Fibroblast of skin of left biceps (primary cell): ENCODE measurements at regions not wholly inside any gene's neighbourhood (a gene's known extent, or its start where the extent isn't known, plus 50 kb on each side); places are given as distances from the start of the nearest gene placed in this dataset.

ENCODE experiments used
- DNase-seq, 2 experiments: peaks; one replicate each; pipeline ENCODE4 v3.0.0-alpha.2; 2013; ENCODE audit warnings: low read depth in 2 of 2

GRCh38 chr14:85811340-85811739, 281.4 kb downstream of the FLRT2 start:
- no peak for DNase-seq

- DNase-seq, result no peak
Measured at GRCh38 chr14:85799668-85800067, 269.7 kb downstream of the FLRT2 start.

GRCh38 chr14:85798856-85799255, 268.9 kb downstream of the FLRT2 start:
- no peak for DNase-seq

GRCh38 chr14:85793533-85793932, 263.6 kb downstream of the FLRT2 start:
- no peak for DNase-seq

DNA sequence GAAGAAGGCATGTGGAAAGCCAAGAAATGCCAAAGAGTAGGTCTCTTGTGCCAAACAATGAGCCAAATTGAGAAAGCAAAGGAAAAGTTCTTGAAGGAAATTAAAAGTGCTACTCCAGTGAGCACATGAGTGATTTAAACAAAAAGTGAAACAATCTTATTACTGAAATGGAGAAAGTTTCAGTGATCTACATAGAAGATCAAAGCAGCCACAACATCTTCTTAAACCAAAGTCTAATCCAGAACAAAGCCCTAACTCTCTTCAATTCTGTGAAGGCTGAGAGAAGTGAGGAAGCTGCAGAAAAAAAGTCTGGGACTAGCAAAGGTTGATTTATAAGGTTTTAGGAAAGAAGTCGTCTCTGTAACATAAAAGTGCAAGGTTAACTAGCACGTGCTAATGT, 259.6 kb downstream of the FLRT2 start:
- DNase-seq, result no peak

GRCh38 chr14:85788470-85789233, 258.7 kb downstream of the FLRT2 start:
- DNase-seq, result peak in 1 of 2 experiments; percentile 6

GRCh38 chr14:85766295-85766694, 236.4 kb downstream of the FLRT2 start:
- DNase-seq, result no peak

- no peak for DNase-seq
Measured at GRCh38 chr14:85764822-85765221, 234.9 kb downstream of the FLRT2 start.

- DNase-seq, result no peak
Measured at GRCh38 chr14:85762526-85762925, 232.6 kb downstream of the FLRT2 start.

DNA sequence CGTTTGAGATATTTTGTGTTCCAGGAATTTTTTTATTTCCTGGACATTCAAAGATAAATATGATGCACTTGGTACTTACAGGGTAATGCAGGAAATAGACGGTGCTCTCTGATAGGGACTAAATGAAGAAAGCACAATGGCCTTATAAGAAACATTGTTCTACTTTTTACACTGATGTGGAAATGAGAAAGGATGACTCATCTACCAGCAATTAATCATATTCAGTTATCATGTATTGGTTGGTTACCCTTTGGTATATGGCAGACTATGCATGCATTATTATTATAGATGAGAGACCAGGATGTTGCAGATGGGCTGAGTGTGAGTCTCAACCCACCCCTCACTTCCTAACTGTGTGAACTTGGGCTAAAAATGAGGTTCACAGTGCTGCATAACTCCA, 222.2 kb downstream of the FLRT2 start:
- DNase-seq, result no peak

- DNase-seq, result no peak
Measured at GRCh38 chr14:85744573-85744972, 214.6 kb downstream of the FLRT2 start.

DNA sequence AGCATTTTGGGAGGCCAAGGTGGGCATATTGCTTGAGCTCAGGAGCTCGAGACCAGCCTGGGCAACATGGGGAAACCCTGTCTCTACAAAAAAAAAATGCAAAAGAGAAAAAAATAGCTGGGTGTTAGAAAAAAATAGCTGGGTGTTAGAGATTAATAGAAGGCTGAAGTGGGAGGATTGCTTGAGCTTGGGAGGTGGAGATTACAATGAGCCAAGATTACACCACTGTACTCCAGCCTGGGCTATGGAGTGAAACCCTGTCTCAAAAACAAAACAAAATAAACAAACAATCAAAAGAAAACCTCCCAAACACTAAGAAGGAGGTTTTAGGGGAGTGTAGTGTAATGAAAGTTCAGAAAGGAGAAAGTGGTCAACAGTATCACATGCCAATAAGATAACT, 202.1 kb downstream of the FLRT2 start:
- no peak for DNase-seq

DNA sequence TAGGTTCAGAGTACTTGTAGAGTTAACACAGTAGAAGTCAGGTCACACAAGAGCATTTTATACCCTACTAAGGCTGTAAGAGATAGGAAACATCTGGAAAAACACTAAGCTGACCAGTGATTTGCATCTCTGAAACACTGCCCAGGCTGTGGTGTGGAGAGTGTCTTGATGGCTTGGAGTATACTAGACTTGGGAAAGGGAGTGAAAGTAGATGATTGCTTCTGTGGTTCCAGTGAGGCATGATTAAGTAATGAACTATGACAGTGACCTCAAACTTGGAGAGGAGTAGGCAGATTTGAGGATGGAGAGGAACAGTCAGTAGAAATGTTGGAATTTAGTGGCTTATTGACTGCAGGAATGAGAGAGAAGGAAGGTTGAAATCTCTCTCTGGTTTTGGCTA, 201.2 kb downstream of the FLRT2 start:
- DNase-seq, result peak; percentile 87 to 93

DNA sequence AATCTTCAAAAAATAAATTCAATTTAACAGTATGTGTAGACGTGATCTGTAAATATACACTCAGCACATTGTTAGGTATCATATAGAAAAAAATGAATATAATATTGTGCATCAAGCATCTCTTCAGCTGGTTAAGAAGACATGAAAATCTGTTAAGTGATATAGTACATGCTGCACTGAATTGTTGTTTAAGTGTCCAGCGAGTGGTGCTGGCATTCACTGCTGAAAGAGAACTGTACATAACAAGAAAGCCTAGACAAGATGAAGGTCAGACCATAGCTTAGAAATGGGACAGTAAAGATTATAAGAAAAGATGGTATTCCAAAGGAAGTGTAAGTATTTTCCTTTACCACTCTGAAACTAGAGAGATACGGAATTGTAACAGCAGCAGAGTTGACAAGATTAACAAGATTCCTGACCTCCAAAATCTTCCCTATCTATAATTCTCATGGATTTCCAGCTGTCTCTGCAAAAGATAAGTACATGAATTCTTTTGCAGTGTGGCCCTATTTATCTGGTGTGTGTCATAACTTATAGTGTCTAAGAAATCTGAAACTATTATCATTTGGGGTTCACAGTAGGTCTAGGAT, 198.6 kb downstream of the FLRT2 start:
- DNase-seq, result no peak

DNA sequence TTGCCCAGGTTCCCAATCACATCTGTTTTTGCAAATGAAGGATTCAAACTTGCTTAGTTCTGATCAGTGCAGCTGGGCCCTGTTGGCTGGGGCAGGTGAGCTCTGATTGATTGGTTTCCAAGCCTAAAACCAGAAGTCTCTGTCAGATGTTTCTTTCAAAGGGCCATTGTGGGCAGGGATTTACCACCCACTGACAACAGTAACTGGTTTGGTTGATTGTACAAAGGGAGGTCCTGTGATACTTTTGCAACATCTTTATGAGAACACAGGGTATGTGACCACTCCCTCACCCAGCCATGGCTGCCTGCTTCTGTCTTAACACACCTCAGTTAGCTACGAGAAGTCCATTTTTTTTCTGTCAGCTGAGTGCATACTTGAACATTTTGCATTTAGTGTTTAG, 184.1 kb downstream of the FLRT2 start:
- DNase-seq, result no peak

DNA sequence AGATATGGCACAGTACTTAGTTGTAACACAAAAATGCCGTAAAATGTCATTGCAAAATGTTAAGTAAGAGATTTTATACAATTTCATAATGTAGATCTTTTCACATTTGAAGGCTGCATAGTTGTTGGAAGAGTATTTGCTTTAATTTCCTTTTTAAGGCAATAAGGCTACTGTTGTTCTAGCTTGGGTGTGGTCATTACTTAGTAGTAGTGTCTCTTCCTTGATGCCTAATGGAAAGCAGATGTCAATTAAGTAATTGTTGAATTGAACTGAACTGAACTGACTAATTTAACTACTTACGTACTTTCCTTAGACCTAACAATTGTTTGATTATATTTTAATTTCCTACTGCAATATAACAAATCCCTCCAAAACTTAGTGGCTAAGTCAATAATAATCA, 181.7 kb downstream of the FLRT2 start:
- DNase-seq, result no peak
